ENCODE measurements at regions not wholly inside any gene's neighbourhood (a gene's known extent, or its start where the extent isn't known, plus 50 kb on each side); places are given as distances from the start of the nearest gene placed in this dataset.

GRCh38 chr5:68822796-68823195 is 271.0 kb upstream of the SLC30A5 start:
- TF ChIP-seq, protein P1, sequence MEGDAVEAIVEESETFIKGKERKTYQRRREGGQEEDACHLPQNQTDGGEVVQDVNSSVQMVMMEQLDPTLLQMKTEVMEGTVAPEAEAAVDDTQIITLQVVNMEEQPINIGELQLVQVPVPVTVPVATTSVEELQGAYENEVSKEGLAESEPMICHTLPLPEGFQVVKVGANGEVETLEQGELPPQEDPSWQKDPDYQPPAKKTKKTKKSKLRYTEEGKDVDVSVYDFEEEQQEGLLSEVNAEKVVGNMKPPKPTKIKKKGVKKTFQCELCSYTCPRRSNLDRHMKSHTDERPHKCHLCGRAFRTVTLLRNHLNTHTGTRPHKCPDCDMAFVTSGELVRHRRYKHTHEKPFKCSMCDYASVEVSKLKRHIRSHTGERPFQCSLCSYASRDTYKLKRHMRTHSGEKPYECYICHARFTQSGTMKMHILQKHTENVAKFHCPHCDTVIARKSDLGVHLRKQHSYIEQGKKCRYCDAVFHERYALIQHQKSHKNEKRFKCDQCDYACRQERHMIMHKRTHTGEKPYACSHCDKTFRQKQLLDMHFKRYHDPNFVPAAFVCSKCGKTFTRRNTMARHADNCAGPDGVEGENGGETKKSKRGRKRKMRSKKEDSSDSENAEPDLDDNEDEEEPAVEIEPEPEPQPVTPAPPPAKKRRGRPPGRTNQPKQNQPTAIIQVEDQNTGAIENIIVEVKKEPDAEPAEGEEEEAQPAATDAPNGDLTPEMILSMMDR (IDR thresholded peaks at IDR 0.05) = no peak
- TF ChIP-seq POLR2AphosphoS5 (IDR thresholded peaks at IDR 0.05; ENCODE audit: low read depth, low read length) (no peak), TCF7L2 (IDR thresholded peaks at IDR 0.05; ENCODE audit: low read depth, low read length) (no peak)
